ENCODE measurements at regions not wholly inside any gene's neighbourhood (a gene's known extent, or its start where the extent isn't known, plus 50 kb on each side); places are given as distances from the start of the nearest gene placed in this dataset.

DNA sequence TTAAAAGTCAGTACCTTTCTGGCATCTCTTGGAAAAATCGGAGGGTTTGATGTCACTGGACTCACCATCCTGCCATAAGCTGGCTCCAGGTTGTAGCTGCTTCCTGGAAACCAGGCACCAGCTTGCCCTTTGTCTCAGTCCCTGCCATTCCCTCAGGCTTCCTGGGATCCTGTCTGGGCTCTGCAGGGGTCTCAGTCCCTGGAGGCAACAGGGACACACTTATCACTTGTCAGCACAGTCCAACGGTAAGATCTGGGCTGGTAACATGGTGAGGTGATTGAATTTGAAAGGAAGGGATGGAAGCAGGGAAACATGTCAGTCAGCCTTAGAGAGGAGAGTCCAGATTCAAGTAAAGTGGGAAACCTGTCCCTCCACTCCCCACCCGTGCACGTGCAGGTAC, 147.6 kb upstream of the ECI2 start:
- TF ChIP-seq, protein P1, sequence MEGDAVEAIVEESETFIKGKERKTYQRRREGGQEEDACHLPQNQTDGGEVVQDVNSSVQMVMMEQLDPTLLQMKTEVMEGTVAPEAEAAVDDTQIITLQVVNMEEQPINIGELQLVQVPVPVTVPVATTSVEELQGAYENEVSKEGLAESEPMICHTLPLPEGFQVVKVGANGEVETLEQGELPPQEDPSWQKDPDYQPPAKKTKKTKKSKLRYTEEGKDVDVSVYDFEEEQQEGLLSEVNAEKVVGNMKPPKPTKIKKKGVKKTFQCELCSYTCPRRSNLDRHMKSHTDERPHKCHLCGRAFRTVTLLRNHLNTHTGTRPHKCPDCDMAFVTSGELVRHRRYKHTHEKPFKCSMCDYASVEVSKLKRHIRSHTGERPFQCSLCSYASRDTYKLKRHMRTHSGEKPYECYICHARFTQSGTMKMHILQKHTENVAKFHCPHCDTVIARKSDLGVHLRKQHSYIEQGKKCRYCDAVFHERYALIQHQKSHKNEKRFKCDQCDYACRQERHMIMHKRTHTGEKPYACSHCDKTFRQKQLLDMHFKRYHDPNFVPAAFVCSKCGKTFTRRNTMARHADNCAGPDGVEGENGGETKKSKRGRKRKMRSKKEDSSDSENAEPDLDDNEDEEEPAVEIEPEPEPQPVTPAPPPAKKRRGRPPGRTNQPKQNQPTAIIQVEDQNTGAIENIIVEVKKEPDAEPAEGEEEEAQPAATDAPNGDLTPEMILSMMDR (IDR thresholded peaks at IDR 0.05; ENCODE audit: extremely low read depth in 1 of 2, insufficient read depth in 1 of 2, low read depth in 1 of 2, low read length in 2 of 2): no peak
- TF ChIP-seq JUN (IDR thresholded peaks at IDR 0.05; ENCODE audit: borderline replicate concordance, insufficient read depth, insufficient read length, low read depth) (no peak), GATA2 (IDR thresholded peaks at IDR 0.05; ENCODE audit: insufficient read depth, insufficient read length, low read depth, low read length) (no peak), EZH2 (IDR thresholded peaks at IDR 0.05; ENCODE audit: borderline replicate concordance, low read depth, low read length, severe bottlenecking) (no peak), POLR2A (IDR thresholded peaks at IDR 0.05; ENCODE audit: low read depth, low read length) (no peak)
- TF ChIP-seq, protein P2, sequence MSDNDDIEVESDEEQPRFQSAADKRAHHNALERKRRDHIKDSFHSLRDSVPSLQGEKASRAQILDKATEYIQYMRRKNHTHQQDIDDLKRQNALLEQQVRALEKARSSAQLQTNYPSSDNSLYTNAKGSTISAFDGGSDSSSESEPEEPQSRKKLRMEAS (IDR thresholded peaks at IDR 0.05; ENCODE audit: insufficient read depth, insufficient read length): no peak
